ENCODE measurements at regions not wholly inside any gene's neighbourhood (a gene's known extent, or its start where the extent isn't known, plus 50 kb on each side); places are given as distances from the start of the nearest gene placed in this dataset.

DNA sequence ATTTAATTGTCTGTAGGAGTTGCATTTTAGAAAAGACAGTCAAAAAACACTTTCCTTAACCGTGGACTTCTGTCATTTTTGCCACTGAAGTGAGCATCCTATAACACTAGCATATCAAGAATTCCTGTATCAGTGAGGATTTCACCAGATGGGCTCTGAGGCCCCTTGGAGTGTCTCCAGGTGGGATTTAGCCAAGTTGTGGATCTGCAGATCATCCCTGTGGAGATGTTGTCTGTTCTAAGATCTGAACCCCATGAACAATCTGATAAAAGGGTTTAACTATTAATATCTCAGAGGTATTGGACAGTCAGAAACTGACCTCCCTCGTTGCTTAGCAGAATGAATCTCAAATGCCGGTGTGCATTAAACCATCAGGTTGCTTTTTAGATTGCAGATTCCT lies 165.0 kb upstream of the SRRM4 start (continued):
- TF ChIP-seq, protein P1, sequence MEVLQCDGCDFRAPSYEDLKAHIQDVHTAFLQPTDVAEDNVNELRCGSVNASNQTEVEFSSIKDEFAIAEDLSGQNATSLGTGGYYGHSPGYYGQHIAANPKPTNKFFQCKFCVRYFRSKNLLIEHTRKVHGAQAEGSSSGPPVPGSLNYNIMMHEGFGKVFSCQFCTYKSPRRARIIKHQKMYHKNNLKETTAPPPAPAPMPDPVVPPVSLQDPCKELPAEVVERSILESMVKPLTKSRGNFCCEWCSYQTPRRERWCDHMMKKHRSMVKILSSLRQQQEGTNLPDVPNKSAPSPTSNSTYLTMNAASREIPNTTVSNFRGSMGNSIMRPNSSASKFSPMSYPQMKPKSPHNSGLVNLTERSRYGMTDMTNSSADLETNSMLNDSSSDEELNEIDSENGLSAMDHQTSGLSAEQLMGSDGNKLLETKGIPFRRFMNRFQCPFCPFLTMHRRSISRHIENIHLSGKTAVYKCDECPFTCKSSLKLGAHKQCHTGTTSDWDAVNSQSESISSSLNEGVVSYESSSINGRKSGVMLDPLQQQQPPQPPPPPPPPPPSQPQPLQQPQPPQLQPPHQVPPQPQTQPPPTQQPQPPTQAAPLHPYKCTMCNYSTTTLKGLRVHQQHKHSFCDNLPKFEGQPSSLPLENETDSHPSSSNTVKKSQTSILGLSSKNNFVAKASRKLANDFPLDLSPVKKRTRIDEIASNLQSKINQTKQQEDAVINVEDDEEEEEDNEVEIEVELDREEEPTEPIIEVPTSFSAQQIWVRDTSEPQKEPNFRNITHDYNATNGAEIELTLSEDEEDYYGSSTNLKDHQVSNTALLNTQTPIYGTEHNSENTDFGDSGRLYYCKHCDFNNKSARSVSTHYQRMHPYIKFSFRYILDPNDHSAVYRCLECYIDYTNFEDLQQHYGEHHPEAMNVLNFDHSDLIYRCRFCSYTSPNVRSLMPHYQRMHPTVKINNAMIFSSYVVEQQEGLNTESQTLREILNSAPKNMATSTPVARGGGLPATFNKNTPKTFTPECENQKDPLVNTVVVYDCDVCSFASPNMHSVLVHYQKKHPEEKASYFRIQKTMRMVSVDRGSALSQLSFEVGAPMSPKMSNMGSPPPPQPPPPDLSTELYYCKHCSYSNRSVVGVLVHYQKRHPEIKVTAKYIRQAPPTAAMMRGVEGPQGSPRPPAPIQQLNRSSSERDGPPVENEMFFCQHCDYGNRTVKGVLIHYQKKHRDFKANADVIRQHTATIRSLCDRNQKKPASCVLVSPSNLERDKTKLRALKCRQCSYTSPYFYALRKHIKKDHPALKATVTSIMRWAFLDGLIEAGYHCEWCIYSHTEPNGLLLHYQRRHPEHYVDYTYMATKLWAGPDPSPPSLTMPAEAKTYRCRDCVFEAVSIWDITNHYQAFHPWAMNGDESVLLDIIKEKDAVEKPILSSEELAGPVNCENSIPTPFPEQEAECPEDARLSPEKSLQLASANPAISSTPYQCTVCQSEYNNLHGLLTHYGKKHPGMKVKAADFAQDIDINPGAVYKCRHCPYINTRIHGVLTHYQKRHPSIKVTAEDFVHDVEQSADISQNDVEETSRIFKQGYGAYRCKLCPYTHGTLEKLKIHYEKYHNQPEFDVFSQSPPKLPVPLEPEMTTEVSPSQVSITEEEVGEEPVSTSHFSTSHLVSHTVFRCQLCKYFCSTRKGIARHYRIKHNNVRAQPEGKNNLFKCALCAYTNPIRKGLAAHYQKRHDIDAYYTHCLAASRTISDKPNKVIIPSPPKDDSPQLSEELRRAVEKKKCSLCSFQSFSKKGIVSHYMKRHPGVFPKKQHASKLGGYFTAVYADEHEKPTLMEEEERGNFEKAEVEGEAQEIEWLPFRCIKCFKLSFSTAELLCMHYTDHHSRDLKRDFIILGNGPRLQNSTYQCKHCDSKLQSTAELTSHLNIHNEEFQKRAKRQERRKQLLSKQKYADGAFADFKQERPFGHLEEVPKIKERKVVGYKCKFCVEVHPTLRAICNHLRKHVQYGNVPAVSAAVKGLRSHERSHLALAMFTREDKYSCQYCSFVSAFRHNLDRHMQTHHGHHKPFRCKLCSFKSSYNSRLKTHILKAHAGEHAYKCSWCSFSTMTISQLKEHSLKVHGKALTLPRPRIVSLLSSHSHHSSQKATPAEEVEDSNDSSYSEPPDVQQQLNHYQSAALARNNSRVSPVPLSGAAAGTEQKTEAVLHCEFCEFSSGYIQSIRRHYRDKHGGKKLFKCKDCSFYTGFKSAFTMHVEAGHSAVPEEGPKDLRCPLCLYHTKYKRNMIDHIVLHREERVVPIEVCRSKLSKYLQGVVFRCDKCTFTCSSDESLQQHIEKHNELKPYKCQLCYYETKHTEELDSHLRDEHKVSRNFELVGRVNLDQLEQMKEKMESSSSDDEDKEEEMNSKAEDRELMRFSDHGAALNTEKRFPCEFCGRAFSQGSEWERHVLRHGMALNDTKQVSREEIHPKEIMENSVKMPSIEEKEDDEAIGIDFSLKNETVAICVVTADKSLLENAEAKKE (CRISPR knock-in tag; IDR thresholded peaks at IDR 0.05): no peak
- no peak for TF ChIP-seq CREB1 (CRISPR knock-in tag; IDR thresholded peaks at IDR 0.05; ENCODE audit: low read depth)
- TF ChIP-seq, protein P2, sequence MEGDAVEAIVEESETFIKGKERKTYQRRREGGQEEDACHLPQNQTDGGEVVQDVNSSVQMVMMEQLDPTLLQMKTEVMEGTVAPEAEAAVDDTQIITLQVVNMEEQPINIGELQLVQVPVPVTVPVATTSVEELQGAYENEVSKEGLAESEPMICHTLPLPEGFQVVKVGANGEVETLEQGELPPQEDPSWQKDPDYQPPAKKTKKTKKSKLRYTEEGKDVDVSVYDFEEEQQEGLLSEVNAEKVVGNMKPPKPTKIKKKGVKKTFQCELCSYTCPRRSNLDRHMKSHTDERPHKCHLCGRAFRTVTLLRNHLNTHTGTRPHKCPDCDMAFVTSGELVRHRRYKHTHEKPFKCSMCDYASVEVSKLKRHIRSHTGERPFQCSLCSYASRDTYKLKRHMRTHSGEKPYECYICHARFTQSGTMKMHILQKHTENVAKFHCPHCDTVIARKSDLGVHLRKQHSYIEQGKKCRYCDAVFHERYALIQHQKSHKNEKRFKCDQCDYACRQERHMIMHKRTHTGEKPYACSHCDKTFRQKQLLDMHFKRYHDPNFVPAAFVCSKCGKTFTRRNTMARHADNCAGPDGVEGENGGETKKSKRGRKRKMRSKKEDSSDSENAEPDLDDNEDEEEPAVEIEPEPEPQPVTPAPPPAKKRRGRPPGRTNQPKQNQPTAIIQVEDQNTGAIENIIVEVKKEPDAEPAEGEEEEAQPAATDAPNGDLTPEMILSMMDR (conservative IDR thresholded peaks at IDR 0.05; ENCODE audit: low read depth in 2 of 2): no peak
- no peak for TF ChIP-seq JUNB (IDR thresholded peaks at IDR 0.05; ENCODE audit: unreplicated experiment)

DNA sequence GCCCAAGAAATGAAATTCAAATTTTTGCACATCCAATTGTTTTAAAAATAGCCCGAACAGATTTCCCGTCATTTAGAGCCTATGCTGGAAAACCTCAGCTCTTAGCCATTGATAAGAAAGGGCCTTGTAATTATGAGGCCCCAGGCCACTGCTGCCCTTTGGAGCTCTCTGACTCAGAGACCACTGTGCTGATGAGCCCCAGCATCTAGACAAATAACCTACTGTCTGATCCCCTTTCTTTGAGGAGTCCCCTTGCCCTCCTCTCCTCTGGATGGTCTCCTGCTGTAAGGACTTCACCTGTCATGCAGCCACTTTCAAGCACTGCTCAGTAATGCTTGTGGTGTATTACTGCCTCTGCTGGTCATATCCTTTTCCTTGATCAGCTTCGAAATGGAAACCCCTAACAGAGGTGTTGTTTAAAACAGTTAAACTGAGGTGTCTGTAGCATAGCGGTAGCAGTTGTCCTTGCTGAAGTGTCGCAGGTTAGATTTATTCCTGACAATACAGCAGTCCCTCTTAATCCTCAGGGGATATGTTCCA lies 159.9 kb upstream of the SRRM4 start:
- no peaks in the 10 kb centered on the region for H3K9me3 Mint-ChIP-seq
- peaks cover 5% of the 10 kb centered on the region; the same call in 2 of the 3 replicates for H3K4me1 Mint-ChIP-seq
- Histone ChIP-seq H3K27me3 (ENCODE audit: insufficient read depth) (no peaks in the 10 kb centered on the region), H3K4me2 (no peak overlapping the region), H2AFZ (peak overlapping the region; percentile 76; the same call in 1 of the 2 replicates), H3K27ac (ENCODE audit: low read depth) (no peak overlapping the region), H3K9me2 (ENCODE audit: insufficient read depth) (no peaks in the 10 kb centered on the region), H3K36me3 (ENCODE audit: insufficient read depth) (no peaks in the 10 kb centered on the region), H4K20me1 (replicated peaks; ENCODE audit: insufficient read depth) (no peaks in the 10 kb centered on the region), H3F3A (replicated peaks; ENCODE audit: low read depth) (no peaks in the 10 kb centered on the region), H3K4me1 (ENCODE audit: insufficient read depth) (no peaks in the 10 kb centered on the region), H3K79me2 (replicated peaks; ENCODE audit: insufficient read depth) (no peaks in the 10 kb centered on the region), H3K4me3 (no peak overlapping the region)
- no peak overlapping the region for H3K4me3 Mint-ChIP-seq
- DNase-seq (ENCODE audit: low spot score): peak; percentile 54
- H3K36me3 Mint-ChIP-seq (ENCODE audit: low read depth): no peaks in the 10 kb centered on the region
- ATAC-seq: peak; percentile 88
- no peak overlapping the region for H3K27ac Mint-ChIP-seq
- peaks cover 5% of the 10 kb centered on the region for H3K27me3 Mint-ChIP-seq (ENCODE audit: insufficient read depth, low read depth, poor library complexity)
- TF ChIP-seq, protein P2 (conservative IDR thresholded peaks at IDR 0.05; ENCODE audit: low read depth in 2 of 2): peak; percentile 42 to 62
- no peak for TF ChIP-seq ZNF114 (CRISPR knock-in tag; IDR thresholded peaks at IDR 0.05)

All from GM23338 (cell line).